ENCODE measurements at regions not wholly inside any gene's neighbourhood (a gene's known extent, or its start where the extent isn't known, plus 50 kb on each side); places are given as distances from the start of the nearest gene placed in this dataset.

- Histone ChIP-seq H3K9ac (ENCODE audit: insufficient read length, low read depth) (no peak overlapping the region), H3K9me3 (ENCODE audit: insufficient read depth, low read length) (no peaks in the 10 kb centered on the region), H3K4me3 (ENCODE audit: insufficient read length, low read depth) (no peak overlapping the region), H3K27me3 (ENCODE audit: insufficient read depth, insufficient read length) (no peaks in the 10 kb centered on the region), H3K36me3 (ENCODE audit: insufficient read depth, insufficient read length, low read length) (no peaks in the 10 kb centered on the region), H3K4me1 (ENCODE audit: insufficient read depth, insufficient read length) (peaks cover 7% of the 10 kb centered on the region)
- DNase-seq (ENCODE audit: low read depth, low spot score) = no peak
- TF ChIP-seq YY1 (IDR thresholded peaks at IDR 0.05; ENCODE audit: insufficient read depth, insufficient read length) (no peak), SUZ12 (IDR thresholded peaks at IDR 0.05; ENCODE audit: extremely low read depth, insufficient read depth, insufficient read length) (no peak), ZNF274 (IDR thresholded peaks at IDR 0.05; ENCODE audit: low read depth, low read length) (no peak)
Observed at GRCh38 chr2:10971888-10972260, 60.1 kb downstream of the KCNF1 start.

GRCh38 chr2:10972683-10973433 is 61.1 kb downstream of the KCNF1 start:
- H3K27me3 ChIP-seq (ENCODE audit: insufficient read depth, insufficient read length) = no peaks in the 10 kb centered on the region
- peaks cover 8% of the 10 kb centered on the region for H3K4me1 ChIP-seq (ENCODE audit: insufficient read depth, insufficient read length)
- TF ChIP-seq YY1 (IDR thresholded peaks at IDR 0.05; ENCODE audit: insufficient read depth, insufficient read length) = no peak
- no peak for TF ChIP-seq ZNF274 (IDR thresholded peaks at IDR 0.05; ENCODE audit: low read depth, low read length)
- TF ChIP-seq SUZ12 (IDR thresholded peaks at IDR 0.05; ENCODE audit: extremely low read depth, insufficient read depth, insufficient read length) = no peak
- H3K9me3 ChIP-seq (ENCODE audit: insufficient read depth, low read length) = no peaks in the 10 kb centered on the region
- H3K36me3 ChIP-seq (ENCODE audit: insufficient read depth, insufficient read length, low read length) = no peaks in the 10 kb centered on the region
- DNase-seq (ENCODE audit: low read depth, low spot score) = no peak
- no peak overlapping the region for H3K9ac ChIP-seq (ENCODE audit: insufficient read length, low read depth)
- H3K4me3 ChIP-seq (ENCODE audit: insufficient read length, low read depth) = no peak overlapping the region

GRCh38 chr2:10973766-10974165 is 62.0 kb downstream of the KCNF1 start:
- Histone ChIP-seq H3K9me3 (ENCODE audit: insufficient read depth, low read length) (no peaks in the 10 kb centered on the region), H3K9ac (ENCODE audit: insufficient read length, low read depth) (no peak overlapping the region), H3K4me1 (ENCODE audit: insufficient read depth, insufficient read length) (peaks cover 8% of the 10 kb centered on the region), H3K36me3 (ENCODE audit: insufficient read depth, insufficient read length, low read length) (no peaks in the 10 kb centered on the region), H3K27me3 (ENCODE audit: insufficient read depth, insufficient read length) (no peaks in the 10 kb centered on the region), H3K4me3 (ENCODE audit: insufficient read length, low read depth) (no peak overlapping the region)
- no peak for TF ChIP-seq SUZ12 (IDR thresholded peaks at IDR 0.05; ENCODE audit: extremely low read depth, insufficient read depth, insufficient read length)
- TF ChIP-seq ZNF274 (IDR thresholded peaks at IDR 0.05; ENCODE audit: low read depth, low read length) = no peak
- TF ChIP-seq YY1 (IDR thresholded peaks at IDR 0.05; ENCODE audit: insufficient read depth, insufficient read length) = no peak
- DNase-seq (ENCODE audit: low read depth, low spot score) = no peak

- Histone ChIP-seq H3K9ac (ENCODE audit: insufficient read length, low read depth) (no peak overlapping the region), H3K4me3 (ENCODE audit: insufficient read length, low read depth) (no peak overlapping the region), H3K36me3 (ENCODE audit: insufficient read depth, insufficient read length, low read length) (no peaks in the 10 kb centered on the region), H3K9me3 (ENCODE audit: insufficient read depth, low read length) (no peaks in the 10 kb centered on the region), H3K27me3 (ENCODE audit: insufficient read depth, insufficient read length) (no peaks in the 10 kb centered on the region), H3K4me1 (ENCODE audit: insufficient read depth, insufficient read length) (peaks cover 8% of the 10 kb centered on the region)
- TF ChIP-seq ZNF274 (IDR thresholded peaks at IDR 0.05; ENCODE audit: low read depth, low read length) = no peak
- TF ChIP-seq SUZ12 (IDR thresholded peaks at IDR 0.05; ENCODE audit: extremely low read depth, insufficient read depth, insufficient read length) = no peak
- TF ChIP-seq YY1 (IDR thresholded peaks at IDR 0.05; ENCODE audit: insufficient read depth, insufficient read length) = no peak
- no peak for DNase-seq (ENCODE audit: low read depth, low spot score)
Observed at GRCh38 chr2:10977003-10977402, 65.3 kb downstream of the KCNF1 start.

GRCh38 chr2:10977621-10978020 is 65.9 kb downstream of the KCNF1 start:
- H3K27me3 ChIP-seq (ENCODE audit: insufficient read depth, insufficient read length) = no peaks in the 10 kb centered on the region
- H3K4me1 ChIP-seq (ENCODE audit: insufficient read depth, insufficient read length) = peaks cover 6% of the 10 kb centered on the region
- no peak overlapping the region for H3K4me3 ChIP-seq (ENCODE audit: insufficient read length, low read depth)
- H3K9me3 ChIP-seq (ENCODE audit: insufficient read depth, low read length) = no peaks in the 10 kb centered on the region
- H3K36me3 ChIP-seq (ENCODE audit: insufficient read depth, insufficient read length, low read length) = no peaks in the 10 kb centered on the region
- no peak overlapping the region for H3K9ac ChIP-seq (ENCODE audit: insufficient read length, low read depth)
- DNase-seq (ENCODE audit: low read depth, low spot score) = no peak
- TF ChIP-seq ZNF274 (IDR thresholded peaks at IDR 0.05; ENCODE audit: low read depth, low read length) = no peak
- TF ChIP-seq YY1 (IDR thresholded peaks at IDR 0.05; ENCODE audit: insufficient read depth, insufficient read length) = no peak
- TF ChIP-seq SUZ12 (IDR thresholded peaks at IDR 0.05; ENCODE audit: extremely low read depth, insufficient read depth, insufficient read length) = no peak

GRCh38 chr2:10978090-10978670 is 66.4 kb downstream of the KCNF1 start:
- Histone ChIP-seq H3K4me3 (ENCODE audit: insufficient read length, low read depth) (no peak overlapping the region), H3K36me3 (ENCODE audit: insufficient read depth, insufficient read length, low read length) (no peaks in the 10 kb centered on the region), H3K27me3 (ENCODE audit: insufficient read depth, insufficient read length) (no peaks in the 10 kb centered on the region), H3K9me3 (ENCODE audit: insufficient read depth, low read length) (no peaks in the 10 kb centered on the region), H3K9ac (ENCODE audit: insufficient read length, low read depth) (no peak overlapping the region), H3K4me1 (ENCODE audit: insufficient read depth, insufficient read length) (peaks cover 6% of the 10 kb centered on the region)
- TF ChIP-seq SUZ12 (IDR thresholded peaks at IDR 0.05; ENCODE audit: extremely low read depth, insufficient read depth, insufficient read length) = no peak
- TF ChIP-seq YY1 (IDR thresholded peaks at IDR 0.05; ENCODE audit: insufficient read depth, insufficient read length) = no peak
- no peak for TF ChIP-seq ZNF274 (IDR thresholded peaks at IDR 0.05; ENCODE audit: low read depth, low read length)
- no peak for DNase-seq (ENCODE audit: low read depth, low spot score)

GRCh38 chr2:10980071-10980470 is 68.3 kb downstream of the KCNF1 start:
- H3K9me3 ChIP-seq (ENCODE audit: insufficient read depth, low read length) = no peaks in the 10 kb centered on the region
- H3K9ac ChIP-seq (ENCODE audit: insufficient read length, low read depth) = no peak overlapping the region
- no peak for TF ChIP-seq SUZ12 (IDR thresholded peaks at IDR 0.05; ENCODE audit: extremely low read depth, insufficient read depth, insufficient read length)
- no peak for TF ChIP-seq ZNF274 (IDR thresholded peaks at IDR 0.05; ENCODE audit: low read depth, low read length)
- no peak for TF ChIP-seq YY1 (IDR thresholded peaks at IDR 0.05; ENCODE audit: insufficient read depth, insufficient read length)
- DNase-seq (ENCODE audit: low read depth, low spot score) = no peak
- no peaks in the 10 kb centered on the region for H3K36me3 ChIP-seq (ENCODE audit: insufficient read depth, insufficient read length, low read length)
- H3K4me3 ChIP-seq (ENCODE audit: insufficient read length, low read depth) = no peak overlapping the region
- peaks cover 2% of the 10 kb centered on the region for H3K4me1 ChIP-seq (ENCODE audit: insufficient read depth, insufficient read length)
- no peaks in the 10 kb centered on the region for H3K27me3 ChIP-seq (ENCODE audit: insufficient read depth, insufficient read length)

All from NT2/D1 (cell line).